HG03469 (cell line): ENCODE measurements at regions not wholly inside any gene's neighbourhood (a gene's known extent, or its start where the extent isn't known, plus 50 kb on each side); places are given as distances from the start of the nearest gene placed in this dataset.

Experiments
- ATAC-seq: cut with Tn5 transposase; IDR thresholded peaks from one replicate; pipeline ENCODE4 v1.9.1; 2021; ENCODE audit warnings: mild to moderate bottlenecking, moderate library complexity, moderate number of reproducible peaks; ENCODE audit not compliant: unreplicated experiment

GRCh38 chr5:63894690-63895089 lies 67.6 kb downstream of the HTR1A start:
- no peak for ATAC-seq

GRCh38 chr5:63878788-63879187 lies 83.5 kb downstream of the HTR1A start:
- ATAC-seq = no peak

GRCh38 chr5:63877961-63878360 lies 84.3 kb downstream of the HTR1A start:
- no peak for ATAC-seq

GRCh38 chr5:63860379-63860778 lies 101.9 kb downstream of the HTR1A start:
- ATAC-seq = no peak

- no peak for ATAC-seq
Measured at GRCh38 chr5:63854076-63854475, 108.2 kb downstream of the HTR1A start.

- ATAC-seq = no peak
Measured at GRCh38 chr5:63843190-63843589, 119.1 kb downstream of the HTR1A start.

GRCh38 chr5:63837437-63837836 lies 124.8 kb downstream of the HTR1A start:
- ATAC-seq = no peak

- ATAC-seq = no peak
Measured at GRCh38 chr5:63831381-63831780, 130.9 kb downstream of the HTR1A start.

- no peak for ATAC-seq
Measured at GRCh38 chr5:63825984-63826383, 136.3 kb downstream of the HTR1A start.

GRCh38 chr5:63823583-63823982 lies 138.7 kb downstream of the HTR1A start:
- ATAC-seq = no peak

- ATAC-seq = no peak
Measured at GRCh38 chr5:63822614-63823013, 139.6 kb downstream of the HTR1A start.

- no peak for ATAC-seq
Measured at GRCh38 chr5:63820577-63820976, 141.7 kb downstream of the HTR1A start.

- no peak for ATAC-seq
Measured at GRCh38 chr5:63812693-63813092, 149.6 kb downstream of the HTR1A start.

GRCh38 chr5:63811961-63812360 lies 150.3 kb downstream of the HTR1A start:
- ATAC-seq = no peak

GRCh38 chr5:63811286-63811685 lies 151.0 kb downstream of the HTR1A start:
- no peak for ATAC-seq

GRCh38 chr5:63805151-63805550 lies 157.1 kb downstream of the HTR1A start:
- ATAC-seq = no peak

GRCh38 chr5:63803165-63803564 lies 159.1 kb downstream of the HTR1A start:
- no peak for ATAC-seq

GRCh38 chr5:63794979-63795378 lies 167.3 kb downstream of the HTR1A start:
- ATAC-seq = no peak

GRCh38 chr5:63794296-63794695 lies 167.9 kb downstream of the HTR1A start:
- no peak for ATAC-seq

- ATAC-seq = no peak
Measured at GRCh38 chr5:63774939-63775338, 187.3 kb downstream of the HTR1A start.

- ATAC-seq = no peak
Measured at GRCh38 chr5:63768221-63768620, 194.0 kb downstream of the HTR1A start.

GRCh38 chr5:63760965-63761364 lies 201.3 kb downstream of the HTR1A start:
- no peak for ATAC-seq

GRCh38 chr5:63743096-63743798 lies 219.0 kb downstream of the HTR1A start:
- ATAC-seq = no peak
